Lower lobe of right lung (tissue), 2 donors: ENCODE measurements at regions not wholly inside any gene's neighbourhood (a gene's known extent, or its start where the extent isn't known, plus 50 kb on each side); places are given as distances from the start of the nearest gene placed in this dataset.

Experiments
- ATAC-seq, 2 donors: fragments of 200-7000 bp; cut with Tn5 transposase; one replicate each; pipeline ENCODE4 v1.9.1; 2020 to 2022; ENCODE audit warnings: mild to moderate bottlenecking in 2 of 2, moderate library complexity in 2 of 2
- DNase-seq: peaks from one replicate; pipeline ENCODE4 v3.0.0-alpha.2; 2020
- H3K27ac ChIP-seq: fragments of 200-600 bp; one replicate; pipeline ENCODE4 v1.8.0; 2022
- H3K27me3 ChIP-seq: fragments of 200-600 bp; one replicate; pipeline ENCODE4 v1.8.0; 2022; ENCODE audit warnings: low read depth
- H3K36me3 ChIP-seq: fragments of 200-600 bp; one replicate; pipeline ENCODE4 v1.8.0; 2022; ENCODE audit warnings: mild to moderate bottlenecking
- H3K4me1 ChIP-seq: fragments of 200-600 bp; one replicate; pipeline ENCODE4 v1.8.0; 2022
- H3K4me3 ChIP-seq: fragments of 200-600 bp; one replicate; pipeline ENCODE4 v1.8.0; 2022; ENCODE audit warnings: mild to moderate bottlenecking
- H3K9me3 ChIP-seq: fragments of 200-600 bp; one replicate; pipeline ENCODE4 v1.8.0; 2022
- CTCF ChIP-seq: fragments of 200-600 bp; IDR thresholded peaks from one replicate; pipeline ENCODE4 v1.8.0; 2022; ENCODE audit warnings: antibody characterized with exemption, mild to moderate bottlenecking
- intact Hi-C: fragments of 100-400 bp; cut with DNase I; formaldehyde crosslinking; loops from one replicate; pipeline ENCODE4 v1.11.0; 2022
- donor health status: DM: no; HTN: yes; CAD: no; lungs with severe emphysema.

GRCh38 chr22:47345025-47345424 is 582.6 kb downstream of the TBC1D22A start:
- Histone ChIP-seq H3K27ac (no peak overlapping the region), H3K4me1 (no peaks in the 10 kb centered on the region), H3K9me3 (no peaks in the 10 kb centered on the region), H3K36me3 (no peaks in the 10 kb centered on the region), H3K27me3 (peaks cover 5% of the 10 kb centered on the region), H3K4me3 (no peak overlapping the region)
- intact Hi-C loops = no loop called here
- DNase-seq = no peak
- ATAC-seq = peak in 1 of 2 donors; percentile 27
- TF ChIP-seq CTCF = no peak

- no peak overlapping the region for H3K4me3 ChIP-seq
- ATAC-seq = no peak
- intact Hi-C loops = no loop called here
- DNase-seq = no peak
- peaks cover 5% of the 10 kb centered on the region for H3K27me3 ChIP-seq
- H3K36me3 ChIP-seq = no peaks in the 10 kb centered on the region
- no peaks in the 10 kb centered on the region for H3K9me3 ChIP-seq
- no peak overlapping the region for H3K27ac ChIP-seq
- TF ChIP-seq CTCF = no peak
- H3K4me1 ChIP-seq = no peaks in the 10 kb centered on the region
Observed at GRCh38 chr22:47344414-47344813, 582.0 kb downstream of the TBC1D22A start.

GRCh38 chr22:47343611-47344010 is 581.2 kb downstream of the TBC1D22A start:
- H3K36me3 ChIP-seq = no peaks in the 10 kb centered on the region
- H3K4me1 ChIP-seq = no peaks in the 10 kb centered on the region
- TF ChIP-seq CTCF = no peak
- DNase-seq = no peak
- H3K27me3 ChIP-seq = peaks cover 5% of the 10 kb centered on the region
- ATAC-seq = no peak
- no peak overlapping the region for H3K27ac ChIP-seq
- no peaks in the 10 kb centered on the region for H3K9me3 ChIP-seq
- H3K4me3 ChIP-seq = no peak overlapping the region
- intact Hi-C loops = no loop called here

- Histone ChIP-seq H3K27ac (no peak overlapping the region), H3K4me1 (no peaks in the 10 kb centered on the region), H3K27me3 (peaks cover 5% of the 10 kb centered on the region), H3K4me3 (no peak overlapping the region), H3K9me3 (no peaks in the 10 kb centered on the region), H3K36me3 (no peaks in the 10 kb centered on the region)
- intact Hi-C loops = no loop called here
- TF ChIP-seq CTCF = no peak
- ATAC-seq (no peak), DNase-seq (no peak)
Observed at GRCh38 chr22:47342446-47342845, 580.0 kb downstream of the TBC1D22A start.

GRCh38 chr22:47341464-47341863 is 579.0 kb downstream of the TBC1D22A start:
- DNase-seq (no peak), ATAC-seq (no peak)
- Histone ChIP-seq H3K4me1 (no peaks in the 10 kb centered on the region), H3K27ac (no peak overlapping the region), H3K36me3 (no peaks in the 10 kb centered on the region), H3K4me3 (no peak overlapping the region), H3K27me3 (peaks cover 5% of the 10 kb centered on the region), H3K9me3 (no peaks in the 10 kb centered on the region)
- TF ChIP-seq CTCF = no peak
- intact Hi-C loops = no loop called here
